GM19239 (cell line): ENCODE measurements at regions not wholly inside any gene's neighbourhood (a gene's known extent, or its start where the extent isn't known, plus 50 kb on each side); places are given as distances from the start of the nearest gene placed in this dataset.

Source experiments
- DNase-seq: peaks from one replicate; pipeline ENCODE4 v3.0.0; 2011; ENCODE audit warnings: low spot score; ENCODE audit not compliant: insufficient read length
- FAIRE-seq: peaks from 2 replicates; lab custom pipeline; 2011; peaks lifted over from hg19 to GRCh38; lab: Jason Lieb, UNC

- no peak for DNase-seq
- FAIRE-seq: no peak
Observed at GRCh38 chr1:119294199-119294598, 74.4 kb upstream of the HAO2 start.

- no peak for DNase-seq
- FAIRE-seq: peak; percentile 4
Observed at GRCh38 chr1:119294722-119295121, 73.9 kb upstream of the HAO2 start.

- DNase-seq: no peak
- no peak for FAIRE-seq
Observed at GRCh38 chr1:119298687-119299303, 69.8 kb upstream of the HAO2 start.

DNA sequence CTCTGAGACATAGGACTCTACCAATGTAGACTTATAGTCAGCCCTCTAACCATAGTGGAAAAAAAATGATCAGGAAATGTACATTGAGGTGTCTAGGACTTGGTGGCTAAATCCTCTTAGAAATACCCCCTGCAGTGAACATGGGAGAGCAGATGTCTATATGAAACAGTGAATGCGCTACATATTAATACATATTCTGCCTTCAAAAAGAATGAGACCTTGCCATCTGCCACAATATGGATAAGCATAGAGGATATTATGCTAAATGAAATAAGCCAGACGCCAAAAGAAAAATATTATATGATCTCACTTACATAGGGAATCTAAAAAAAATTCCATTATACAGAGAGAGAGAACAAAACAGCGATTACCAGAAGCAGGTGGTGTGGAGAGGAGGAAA is 66.6 kb upstream of the HAO2 start:
- FAIRE-seq (no peak), DNase-seq (no peak)

- FAIRE-seq (no peak), DNase-seq (no peak)
Observed at GRCh38 chr1:119308130-119308700, 60.4 kb upstream of the HAO2 start.

DNA sequence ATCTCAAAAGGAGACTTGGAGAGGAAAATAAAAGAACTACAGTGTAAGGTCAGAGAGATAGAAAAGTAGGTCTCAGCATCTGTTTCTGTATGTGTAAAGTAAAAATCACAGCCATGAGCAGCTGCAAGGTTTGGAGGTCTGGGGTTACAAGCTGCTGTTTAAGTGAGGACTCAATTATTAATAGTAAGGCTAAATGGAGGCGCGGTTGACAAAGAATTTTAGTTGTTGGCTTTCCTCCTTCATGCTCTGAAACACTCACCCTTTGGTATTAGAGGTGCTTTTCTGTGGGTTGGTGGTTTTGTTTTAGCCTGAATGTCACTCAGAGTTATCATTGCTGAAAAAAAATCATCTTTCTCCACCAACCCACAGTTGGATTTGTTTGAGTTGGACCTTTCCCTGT is 59.8 kb upstream of the HAO2 start:
- no peak for FAIRE-seq
- no peak for DNase-seq

- no peak for DNase-seq
- no peak for FAIRE-seq
Observed at GRCh38 chr1:119310301-119310700, 58.3 kb upstream of the HAO2 start.

DNA sequence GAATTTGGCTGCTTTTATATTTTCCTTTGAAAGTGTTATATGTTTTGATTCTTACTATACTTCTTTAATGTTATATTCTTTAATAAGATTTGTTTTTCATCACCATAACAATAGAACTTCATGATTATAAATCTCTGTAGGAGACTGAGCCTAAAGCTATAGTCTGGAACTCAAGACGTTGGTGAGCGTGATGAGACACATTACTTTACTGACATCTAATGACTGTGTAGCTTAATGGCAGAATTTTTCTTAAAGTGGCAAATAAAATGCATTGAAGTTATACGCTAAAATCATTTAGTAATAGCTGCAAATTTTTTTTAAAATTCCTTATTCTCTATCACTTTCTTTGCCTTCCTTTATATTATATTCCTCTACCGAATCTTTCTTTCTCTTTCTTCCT is 56.1 kb upstream of the HAO2 start:
- FAIRE-seq: no peak

GRCh38 chr1:119314001-119314796 is 54.4 kb upstream of the HAO2 start:
- DNase-seq (no peak), FAIRE-seq (no peak)

More for the DNA sequence above, 56.1 kb upstream of the HAO2 start:
- DNase-seq: no peak

DNA sequence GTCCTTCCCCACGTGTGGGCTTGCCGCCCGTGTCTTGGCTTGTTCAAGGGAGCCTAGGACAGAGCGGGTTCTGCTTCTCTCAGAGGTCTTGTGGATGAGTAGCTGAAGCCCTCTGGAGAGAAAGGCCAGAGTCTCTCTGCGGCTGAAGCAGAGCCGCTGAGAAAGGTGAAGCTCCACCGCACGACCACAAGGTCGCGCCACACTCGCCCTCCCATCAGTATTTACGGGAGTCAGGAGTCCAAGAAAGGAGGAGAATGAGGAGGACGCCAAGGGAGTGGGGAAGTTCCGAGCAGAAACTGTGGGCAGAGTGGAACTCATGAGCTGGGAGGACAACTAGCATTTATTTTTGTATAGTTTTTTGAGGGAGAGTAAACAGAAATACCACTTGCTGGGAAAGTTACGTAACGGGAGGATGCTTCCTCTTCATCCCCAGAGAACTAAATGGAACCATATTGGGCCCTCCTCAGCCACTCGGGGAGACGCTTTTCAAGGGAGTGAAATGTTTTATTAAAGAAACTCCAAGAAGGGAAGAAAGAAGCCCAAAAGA is 51.6 kb upstream of the HAO2 start:
- FAIRE-seq: no peak

GRCh38 chr1:119318466-119319309 is 49.9 kb upstream of the HAO2 start:
- FAIRE-seq: peak; percentile 49
- peak; percentile 9 for DNase-seq

More for the DNA sequence above, 51.6 kb upstream of the HAO2 start:
- DNase-seq: no peak
